ENCODE measurements at regions not wholly inside any gene's neighbourhood (a gene's known extent, or its start where the extent isn't known, plus 50 kb on each side); places are given as distances from the start of the nearest gene placed in this dataset.

DNA sequence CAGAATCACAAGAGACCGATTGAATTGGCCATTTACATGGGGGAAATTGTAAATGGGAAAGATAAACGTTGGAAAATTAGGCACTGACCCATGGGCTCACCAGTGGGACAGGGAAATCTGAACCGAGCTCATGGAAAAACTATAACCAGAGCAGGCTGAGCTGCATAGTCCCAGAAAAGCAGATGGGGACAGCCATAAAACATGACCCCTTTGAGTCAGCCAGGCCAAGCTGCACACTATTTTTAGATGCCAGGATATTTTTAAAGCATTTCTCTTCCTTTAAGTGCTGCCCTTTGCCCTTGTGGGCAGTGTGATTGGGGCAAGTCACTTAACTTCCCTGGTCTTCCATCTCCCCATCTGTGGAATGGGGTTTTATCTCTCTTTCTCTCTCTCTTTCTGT lies 184.1 kb downstream of the FOXD2 start:
- no peak for ATAC-seq
- Histone ChIP-seq H3K4me2 (no peak overlapping the region), H2AFZ (no peak overlapping the region), H3K9me2 (ENCODE audit: insufficient read depth) (no peaks in the 10 kb centered on the region), H3K27me3 (ENCODE audit: insufficient read depth) (no peaks in the 10 kb centered on the region), H3K4me3 (no peak overlapping the region), H3F3A (replicated peaks; ENCODE audit: low read depth) (no peaks in the 10 kb centered on the region), H3K27ac (ENCODE audit: low read depth) (no peak overlapping the region), H3K79me2 (replicated peaks; ENCODE audit: insufficient read depth) (no peaks in the 10 kb centered on the region), H4K20me1 (replicated peaks; ENCODE audit: insufficient read depth) (no peaks in the 10 kb centered on the region), H3K4me1 (ENCODE audit: insufficient read depth) (no peaks in the 10 kb centered on the region), H3K36me3 (ENCODE audit: insufficient read depth) (no peaks in the 10 kb centered on the region)
- Mint-ChIP-seq H3K4me1 (peaks cover 5% of the 10 kb centered on the region; the same call in 1 of the 3 replicates), H3K36me3 (ENCODE audit: low read depth) (no peaks in the 10 kb centered on the region), H3K27ac (no peak overlapping the region), H3K9me3 (no peaks in the 10 kb centered on the region), H3K4me3 (no peak overlapping the region), H3K27me3 (ENCODE audit: insufficient read depth, low read depth, poor library complexity) (peaks cover 2% of the 10 kb centered on the region)
- TF ChIP-seq ZNF331 (CRISPR knock-in tag; IDR thresholded peaks at IDR 0.05; ENCODE audit: low read depth) (no peak), EZH2phosphoT487 (IDR thresholded peaks at IDR 0.05; ENCODE audit: unreplicated experiment) (no peak), POLR2AphosphoS5 (IDR thresholded peaks at IDR 0.05; ENCODE audit: low read depth) (no peak), ZNF114 (CRISPR knock-in tag; IDR thresholded peaks at IDR 0.05) (no peak), STAT1 (IDR thresholded peaks at IDR 0.05; ENCODE audit: unreplicated experiment) (no peak), NANOG (IDR thresholded peaks at IDR 0.05; ENCODE audit: borderline replicate concordance) (no peak)
- TF ChIP-seq, protein P1, sequence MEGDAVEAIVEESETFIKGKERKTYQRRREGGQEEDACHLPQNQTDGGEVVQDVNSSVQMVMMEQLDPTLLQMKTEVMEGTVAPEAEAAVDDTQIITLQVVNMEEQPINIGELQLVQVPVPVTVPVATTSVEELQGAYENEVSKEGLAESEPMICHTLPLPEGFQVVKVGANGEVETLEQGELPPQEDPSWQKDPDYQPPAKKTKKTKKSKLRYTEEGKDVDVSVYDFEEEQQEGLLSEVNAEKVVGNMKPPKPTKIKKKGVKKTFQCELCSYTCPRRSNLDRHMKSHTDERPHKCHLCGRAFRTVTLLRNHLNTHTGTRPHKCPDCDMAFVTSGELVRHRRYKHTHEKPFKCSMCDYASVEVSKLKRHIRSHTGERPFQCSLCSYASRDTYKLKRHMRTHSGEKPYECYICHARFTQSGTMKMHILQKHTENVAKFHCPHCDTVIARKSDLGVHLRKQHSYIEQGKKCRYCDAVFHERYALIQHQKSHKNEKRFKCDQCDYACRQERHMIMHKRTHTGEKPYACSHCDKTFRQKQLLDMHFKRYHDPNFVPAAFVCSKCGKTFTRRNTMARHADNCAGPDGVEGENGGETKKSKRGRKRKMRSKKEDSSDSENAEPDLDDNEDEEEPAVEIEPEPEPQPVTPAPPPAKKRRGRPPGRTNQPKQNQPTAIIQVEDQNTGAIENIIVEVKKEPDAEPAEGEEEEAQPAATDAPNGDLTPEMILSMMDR (conservative IDR thresholded peaks at IDR 0.05; ENCODE audit: low read depth in 2 of 2), result no peak
- TF ChIP-seq, protein P2, sequence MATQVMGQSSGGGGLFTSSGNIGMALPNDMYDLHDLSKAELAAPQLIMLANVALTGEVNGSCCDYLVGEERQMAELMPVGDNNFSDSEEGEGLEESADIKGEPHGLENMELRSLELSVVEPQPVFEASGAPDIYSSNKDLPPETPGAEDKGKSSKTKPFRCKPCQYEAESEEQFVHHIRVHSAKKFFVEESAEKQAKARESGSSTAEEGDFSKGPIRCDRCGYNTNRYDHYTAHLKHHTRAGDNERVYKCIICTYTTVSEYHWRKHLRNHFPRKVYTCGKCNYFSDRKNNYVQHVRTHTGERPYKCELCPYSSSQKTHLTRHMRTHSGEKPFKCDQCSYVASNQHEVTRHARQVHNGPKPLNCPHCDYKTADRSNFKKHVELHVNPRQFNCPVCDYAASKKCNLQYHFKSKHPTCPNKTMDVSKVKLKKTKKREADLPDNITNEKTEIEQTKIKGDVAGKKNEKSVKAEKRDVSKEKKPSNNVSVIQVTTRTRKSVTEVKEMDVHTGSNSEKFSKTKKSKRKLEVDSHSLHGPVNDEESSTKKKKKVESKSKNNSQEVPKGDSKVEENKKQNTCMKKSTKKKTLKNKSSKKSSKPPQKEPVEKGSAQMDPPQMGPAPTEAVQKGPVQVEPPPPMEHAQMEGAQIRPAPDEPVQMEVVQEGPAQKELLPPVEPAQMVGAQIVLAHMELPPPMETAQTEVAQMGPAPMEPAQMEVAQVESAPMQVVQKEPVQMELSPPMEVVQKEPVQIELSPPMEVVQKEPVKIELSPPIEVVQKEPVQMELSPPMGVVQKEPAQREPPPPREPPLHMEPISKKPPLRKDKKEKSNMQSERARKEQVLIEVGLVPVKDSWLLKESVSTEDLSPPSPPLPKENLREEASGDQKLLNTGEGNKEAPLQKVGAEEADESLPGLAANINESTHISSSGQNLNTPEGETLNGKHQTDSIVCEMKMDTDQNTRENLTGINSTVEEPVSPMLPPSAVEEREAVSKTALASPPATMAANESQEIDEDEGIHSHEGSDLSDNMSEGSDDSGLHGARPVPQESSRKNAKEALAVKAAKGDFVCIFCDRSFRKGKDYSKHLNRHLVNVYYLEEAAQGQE (IDR thresholded peaks at IDR 0.05; ENCODE audit: unreplicated experiment), result no peak
- TF ChIP-seq, protein P3, sequence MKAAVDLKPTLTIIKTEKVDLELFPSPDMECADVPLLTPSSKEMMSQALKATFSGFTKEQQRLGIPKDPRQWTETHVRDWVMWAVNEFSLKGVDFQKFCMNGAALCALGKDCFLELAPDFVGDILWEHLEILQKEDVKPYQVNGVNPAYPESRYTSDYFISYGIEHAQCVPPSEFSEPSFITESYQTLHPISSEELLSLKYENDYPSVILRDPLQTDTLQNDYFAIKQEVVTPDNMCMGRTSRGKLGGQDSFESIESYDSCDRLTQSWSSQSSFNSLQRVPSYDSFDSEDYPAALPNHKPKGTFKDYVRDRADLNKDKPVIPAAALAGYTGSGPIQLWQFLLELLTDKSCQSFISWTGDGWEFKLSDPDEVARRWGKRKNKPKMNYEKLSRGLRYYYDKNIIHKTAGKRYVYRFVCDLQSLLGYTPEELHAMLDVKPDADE (IDR thresholded peaks at IDR 0.05), result no peak
- no peak for DNase-seq (ENCODE audit: low spot score)
